ENCODE measurements at regions not wholly inside any gene's neighbourhood (a gene's known extent, or its start where the extent isn't known, plus 50 kb on each side); places are given as distances from the start of the nearest gene placed in this dataset.

DNA sequence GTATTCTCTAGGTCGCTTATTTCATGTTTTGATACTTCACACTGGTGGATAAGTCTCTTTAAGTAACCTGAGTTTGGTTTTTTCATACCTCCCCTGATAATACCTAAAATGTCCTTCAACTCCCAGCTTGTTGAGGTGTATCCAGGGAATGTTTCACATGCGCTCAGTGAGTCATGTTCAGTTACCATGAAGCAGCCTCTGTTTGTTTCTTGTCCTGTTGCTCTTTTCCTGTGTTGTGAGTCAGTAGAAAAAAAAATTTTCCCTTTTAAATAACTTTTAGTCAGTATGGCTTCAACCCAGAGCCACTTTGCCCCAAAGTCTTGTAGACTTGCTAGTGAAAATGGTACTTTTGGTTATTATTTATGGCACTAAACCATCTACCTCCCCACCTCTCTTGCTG lies 278.4 kb upstream of the ZPLD1 start:
- peak; percentile 77 for DNase-seq (ENCODE audit: low spot score)
- TF ChIP-seq CTCF (conservative IDR thresholded peaks at IDR 0.05; ENCODE audit: low read depth), result no peak
- no peak overlapping the region for H3K27ac ChIP-seq
- ChIA-PET POLR2A (ENCODE audit: low non-redundant PET) (interaction anchor here (1.2 kb wide), 1 partner anchor 307 kb away, joined by 3 read pairs; the partner anchor contains the start of gene NFKBIZ), CTCF (interaction anchor here (0.5 to 0.7 kb wide), 2 partner anchors 61 to 68 kb away, joined by 5 read pairs; no protein-coding TSS in a partner anchor)

DNA sequence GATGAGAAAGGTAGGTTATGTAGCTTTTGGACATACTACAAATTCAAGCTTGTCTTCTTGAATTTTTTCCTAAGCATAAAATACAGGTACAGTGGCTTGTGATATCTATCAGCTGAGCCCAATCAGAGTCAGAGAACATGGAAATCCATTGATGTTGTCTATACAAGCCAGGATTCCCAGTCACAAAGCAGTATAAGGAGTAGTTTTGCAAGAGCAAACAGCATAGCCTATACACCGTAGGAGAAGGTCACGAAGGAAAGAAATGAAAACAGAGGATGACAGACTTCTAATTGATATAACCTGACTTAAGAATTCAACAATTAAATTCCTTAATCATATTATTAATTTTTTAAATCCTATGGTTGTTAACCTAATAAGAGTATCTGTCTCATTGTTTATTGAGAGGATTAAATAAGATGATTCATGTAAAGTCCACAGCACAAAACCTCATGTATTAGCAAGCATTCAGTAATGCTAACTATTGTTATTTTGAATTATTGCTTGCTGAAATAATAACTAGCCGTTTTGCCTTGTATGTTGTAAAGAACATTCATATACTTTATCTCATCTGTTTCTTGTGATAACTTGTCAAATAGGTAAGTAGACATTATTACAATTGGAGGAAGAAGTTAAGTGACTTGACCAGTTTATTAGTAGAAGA lies 276.6 kb upstream of the ZPLD1 start:
- H3K27ac ChIP-seq, result no peak overlapping the region

DNA sequence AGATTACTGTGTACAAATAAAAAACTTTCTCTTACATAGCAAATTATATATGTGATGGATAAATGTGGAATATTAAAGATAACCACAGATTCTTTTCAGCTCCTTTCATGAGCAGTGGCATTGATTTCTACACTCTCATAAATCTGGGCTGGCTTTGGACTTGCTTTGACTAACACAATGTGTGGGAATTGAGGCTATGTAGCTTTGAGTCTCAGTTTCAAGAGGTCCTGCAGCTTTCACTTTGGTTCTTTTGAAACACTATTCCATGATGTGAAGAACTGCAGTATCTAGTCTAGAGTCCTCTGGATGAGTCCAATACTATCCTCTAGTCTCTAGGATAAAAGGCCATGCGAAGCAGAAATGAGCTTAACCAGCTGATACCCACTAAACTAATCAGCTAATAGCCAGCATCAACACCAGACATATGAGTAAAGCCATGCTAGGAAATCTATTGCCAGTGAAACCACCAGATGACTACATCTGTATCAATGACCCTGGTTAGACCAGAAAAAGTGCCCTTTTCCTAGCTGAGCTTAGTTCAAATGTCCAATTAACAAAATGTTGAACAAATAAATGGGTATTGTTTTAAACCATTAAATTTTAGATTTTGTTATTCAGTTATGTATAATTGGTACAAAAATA lies 274.9 kb upstream of the ZPLD1 start:
- no peak overlapping the region for H3K27ac ChIP-seq
- ChIA-PET CTCF (interaction anchor here (0.7 kb wide), 1 partner anchor 65 kb away, joined by 3 read pairs; no protein-coding TSS in a partner anchor), POLR2A (ENCODE audit: low non-redundant PET) (interaction anchor here (1.0 kb wide), 1 partner anchor 310 kb away, joined by 3 read pairs; the partner anchor contains the start of gene NFKBIZ)
- no peak for TF ChIP-seq CTCF (conservative IDR thresholded peaks at IDR 0.05; ENCODE audit: low read depth)
- no peak for DNase-seq (ENCODE audit: low spot score)

More for the DNA sequence above, 276.6 kb upstream of the ZPLD1 start:
- peak; percentile 46 for DNase-seq (ENCODE audit: low spot score)
- POLR2A ChIA-PET (ENCODE audit: low non-redundant PET), result no interaction called here
- no peak for TF ChIP-seq CTCF (conservative IDR thresholded peaks at IDR 0.05; ENCODE audit: low read depth)
- CTCF ChIA-PET, result no interaction called here

DNA sequence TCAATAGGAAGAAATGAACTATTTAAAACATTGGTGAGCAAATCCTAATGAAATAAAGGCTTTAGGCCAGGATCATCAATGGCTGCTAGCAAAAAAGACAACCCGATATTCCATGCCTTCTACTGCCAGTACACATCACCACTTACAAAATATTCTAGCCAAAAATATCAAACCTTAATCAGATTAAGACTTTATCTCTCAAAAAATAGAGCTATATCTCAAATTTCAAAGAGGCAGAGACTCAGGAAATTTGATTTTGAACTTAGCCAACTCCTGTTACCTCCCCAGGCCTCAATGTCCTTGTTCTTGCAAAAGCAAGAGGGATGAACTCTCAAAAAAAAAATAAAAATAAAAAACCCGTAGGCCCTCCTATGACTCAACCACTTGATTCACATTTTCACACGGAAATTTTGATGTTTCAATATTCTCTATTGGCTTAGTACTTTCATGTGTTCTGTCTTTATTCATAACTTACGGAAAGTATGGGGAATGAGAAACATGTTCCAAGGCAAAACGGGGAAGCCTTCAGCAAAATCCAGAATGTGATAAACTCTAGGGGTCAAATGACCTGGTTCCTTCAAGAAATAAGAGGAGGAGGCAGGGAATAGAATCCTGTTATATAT lies 273.3 kb upstream of the ZPLD1 start:
- DNase-seq (ENCODE audit: low spot score), result no peak
- POLR2A ChIA-PET (ENCODE audit: low non-redundant PET), result no interaction called here
- no peak overlapping the region for H3K27ac ChIP-seq
- CTCF ChIA-PET, result interaction anchor here (0.8 kb wide), 1 partner anchor 359 kb away, joined by 3 read pairs; no protein-coding TSS in a partner anchor
- TF ChIP-seq CTCF (conservative IDR thresholded peaks at IDR 0.05; ENCODE audit: low read depth), result no peak

DNA sequence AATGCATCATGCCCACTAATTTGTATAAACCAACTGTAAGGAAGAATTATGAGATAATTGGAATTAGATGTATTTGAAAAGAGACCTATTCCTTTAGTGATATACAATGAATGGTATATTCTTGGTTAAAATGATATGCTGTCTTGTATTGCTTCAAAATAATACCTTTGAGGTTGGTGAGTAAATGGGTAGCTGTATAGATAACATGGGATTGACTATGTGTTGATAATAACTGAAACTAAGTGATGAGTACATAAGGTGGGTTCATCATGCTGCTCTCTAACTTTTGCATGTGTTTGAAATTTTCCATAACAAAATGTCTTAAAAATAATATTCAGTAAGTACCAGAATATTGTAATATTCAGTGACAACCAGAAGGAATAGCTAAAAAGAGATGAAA lies 272.6 kb upstream of the ZPLD1 start:
- POLR2A ChIA-PET (ENCODE audit: low non-redundant PET), result no interaction called here
- no peak for TF ChIP-seq CTCF (conservative IDR thresholded peaks at IDR 0.05; ENCODE audit: low read depth)
- CTCF ChIA-PET, result no interaction called here
- DNase-seq (ENCODE audit: low spot score), result no peak
- no peak overlapping the region for H3K27ac ChIP-seq

GRCh38 chr3:102163039-102163817 lies 271.6 kb upstream of the ZPLD1 start:
- no peak overlapping the region for H3K27ac ChIP-seq
- no peak for TF ChIP-seq CTCF (conservative IDR thresholded peaks at IDR 0.05; ENCODE audit: low read depth)
- ChIA-PET CTCF (no interaction called here), POLR2A (ENCODE audit: low non-redundant PET) (no interaction called here)
- peak; percentile 52 for DNase-seq (ENCODE audit: low spot score)
